Tibial artery (tissue), 4 donors: ENCODE measurements at regions not wholly inside any gene's neighbourhood (a gene's known extent, or its start where the extent isn't known, plus 50 kb on each side); places are given as distances from the start of the nearest gene placed in this dataset.

Experiments used
- DNase-seq, 2 donors: peaks; one replicate each; pipeline ENCODE4 v3.0.0-alpha.2; 2019
- H3K27ac ChIP-seq, 2 donors: fragments of 200-600 bp; sonication (generic) in 1 of 2; 1 replicate in 1 of 2; 2 replicates in 1 of 2; pipeline ENCODE4 v1.5.1; 2018 to 2019; ENCODE audit warnings: mild to moderate bottlenecking in 1 of 2
- H3K27me3 ChIP-seq, 2 donors: fragments of 200-600 bp; sonication (generic) in 1 of 2; one replicate each; pipeline versions ENCODE4 v1.5.1 to v1.6.0; 2016 to 2019
- H3K36me3 ChIP-seq, 3 donors: fragments of 200-600 bp; sonication (generic) in 2 of 3; one replicate each; pipeline ENCODE4 v1.5.1; 2016 to 2019; ENCODE audit warnings: mild to moderate bottlenecking in 2 of 3
- H3K4me1 ChIP-seq, 4 donors: fragments of 200-600 bp; sonication (generic) in 2 of 4; 1 replicate in 3 of 4; 2 replicates in 1 of 4; pipeline ENCODE4 v1.5.1; 2016 to 2019
- H3K4me3 ChIP-seq, 2 donors: fragments of 200-600 bp; sonication (generic) in 1 of 2; 1 replicate in 1 of 2; 2 replicates in 1 of 2; pipeline ENCODE4 v1.5.1; 2018 to 2019; ENCODE audit warnings: mild to moderate bottlenecking in 2 of 2
- H3K9me3 ChIP-seq, 3 donors: fragments of 200-600 bp; sonication (generic) in 1 of 3; one replicate each; pipeline ENCODE4 v1.5.1; 2016 to 2019
- CTCF ChIP-seq, 2 experiments: fragments of 200-600 bp in 1 of 2; fragments of 450-650 bp in 1 of 2; IDR thresholded peaks; one replicate each; pipeline ENCODE4 v1.5.1; 2017 to 2019; ENCODE audit warnings: antibody characterized with exemption in 2 of 2, mild to moderate bottlenecking in 1 of 2, moderate library complexity in 1 of 2
- intact Hi-C: fragments of 100-400 bp; cut with DNase I; formaldehyde crosslinking; loops from one replicate; pipeline ENCODE4 v1.15.0; 2023; ENCODE audit warnings: low total_unique reads

- DNase-seq = no peak
- no peaks in the 10 kb centered on the region for H3K27me3 ChIP-seq
- no peaks in the 10 kb centered on the region for H3K9me3 ChIP-seq
- TF ChIP-seq CTCF (IDR thresholded peaks at IDR 0.05) = no peak
- no peak overlapping the region for H3K27ac ChIP-seq
- H3K4me1 ChIP-seq = no peaks in the 10 kb centered on the region
- intact Hi-C loops = no loop called here
- H3K4me3 ChIP-seq = no peak overlapping the region
- no peaks in the 10 kb centered on the region for H3K36me3 ChIP-seq
These were observed 481.6 kb downstream of the BTBD3 start for GRCh38 chr20:12399110-12399836.

GRCh38 chr20:12404941-12405340 lies 487.2 kb downstream of the BTBD3 start:
- Histone ChIP-seq H3K4me1 (no peaks in the 10 kb centered on the region), H3K36me3 (no peaks in the 10 kb centered on the region), H3K27me3 (no peaks in the 10 kb centered on the region), H3K4me3 (no peak overlapping the region), H3K27ac (no peak overlapping the region), H3K9me3 (peaks cover 4 to 34% (median 28%) of the 10 kb centered on the region in 3 donors)
- intact Hi-C loops = no loop called here
- TF ChIP-seq CTCF (IDR thresholded peaks at IDR 0.05) = no peak
- DNase-seq = no peak

GRCh38 chr20:12406978-12407377 lies 489.3 kb downstream of the BTBD3 start:
- Histone ChIP-seq H3K4me1 (no peaks in the 10 kb centered on the region), H3K9me3 (peaks cover 4 to 34% (median 28%) of the 10 kb centered on the region in 3 donors), H3K27me3 (no peaks in the 10 kb centered on the region), H3K36me3 (no peaks in the 10 kb centered on the region), H3K4me3 (no peak overlapping the region), H3K27ac (no peak overlapping the region)
- no peak for TF ChIP-seq CTCF (IDR thresholded peaks at IDR 0.05)
- DNase-seq = no peak
- intact Hi-C loops = no loop called here

GRCh38 chr20:12409501-12409900 lies 491.8 kb downstream of the BTBD3 start:
- peaks cover 4 to 34% (median 28%) of the 10 kb centered on the region in 3 donors for H3K9me3 ChIP-seq
- TF ChIP-seq CTCF (IDR thresholded peaks at IDR 0.05) = no peak
- H3K36me3 ChIP-seq = no peaks in the 10 kb centered on the region
- H3K4me3 ChIP-seq = no peak overlapping the region
- intact Hi-C loops = no loop called here
- no peaks in the 10 kb centered on the region for H3K4me1 ChIP-seq
- H3K27me3 ChIP-seq = no peaks in the 10 kb centered on the region
- DNase-seq = no peak
- H3K27ac ChIP-seq = no peak overlapping the region

DNA sequence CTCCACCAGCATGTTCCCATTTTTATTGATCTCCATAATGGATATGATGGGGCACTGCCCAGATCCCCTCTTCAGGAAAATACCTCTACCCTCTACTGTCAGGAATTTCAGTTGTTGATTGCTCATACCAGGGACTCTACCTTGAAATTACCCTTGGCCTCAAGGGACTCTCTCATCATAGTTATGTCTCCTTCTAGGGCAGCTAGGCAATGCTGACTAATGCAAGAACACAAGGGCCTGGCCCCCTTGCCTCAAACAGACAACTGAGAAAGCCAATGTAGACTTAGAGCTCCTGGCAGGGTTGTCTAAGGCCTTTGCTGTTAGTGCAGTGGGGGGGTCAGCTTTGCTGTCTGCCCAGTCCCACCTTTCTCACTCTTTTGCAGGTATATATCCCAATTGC lies 493.1 kb downstream of the BTBD3 start:
- H3K27me3 ChIP-seq = no peaks in the 10 kb centered on the region
- H3K36me3 ChIP-seq = no peaks in the 10 kb centered on the region
- intact Hi-C loops = no loop called here
- TF ChIP-seq CTCF (IDR thresholded peaks at IDR 0.05) = no peak
- no peak overlapping the region for H3K27ac ChIP-seq
- H3K9me3 ChIP-seq = peaks cover 4 to 30% (median 28%) of the 10 kb centered on the region in 3 donors
- H3K4me1 ChIP-seq = no peaks in the 10 kb centered on the region
- no peak overlapping the region for H3K4me3 ChIP-seq
- no peak for DNase-seq
